M059J (cell line): ENCODE measurements at regions not wholly inside any gene's neighbourhood (a gene's known extent, or its start where the extent isn't known, plus 50 kb on each side); places are given as distances from the start of the nearest gene placed in this dataset.

Experiments used
- DNase-seq: peaks from one replicate; pipeline ENCODE4 v3.0.0-alpha.2; 2012; ENCODE audit warnings: low read depth

DNA sequence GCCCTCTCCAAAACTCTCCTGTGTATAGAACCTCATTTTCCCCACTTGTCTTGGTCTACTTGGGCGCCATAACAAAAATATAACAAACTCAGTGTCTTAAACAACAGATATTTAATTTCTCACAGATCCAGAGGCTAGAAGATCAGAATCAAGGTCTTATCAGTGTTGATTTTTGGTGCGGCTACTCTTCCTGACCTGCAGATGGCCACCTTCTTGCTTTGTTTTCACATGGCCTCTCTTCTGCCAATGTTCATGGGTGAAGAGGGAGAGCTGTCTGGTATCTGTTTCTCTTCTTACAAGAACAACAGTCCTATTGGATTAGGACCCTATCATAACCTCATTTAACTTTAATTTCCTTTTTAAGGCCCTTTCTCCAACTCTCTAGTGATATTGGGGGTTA, 177.3 kb downstream of the PABPC4L start:
- DNase-seq = peak; percentile 41

DNA sequence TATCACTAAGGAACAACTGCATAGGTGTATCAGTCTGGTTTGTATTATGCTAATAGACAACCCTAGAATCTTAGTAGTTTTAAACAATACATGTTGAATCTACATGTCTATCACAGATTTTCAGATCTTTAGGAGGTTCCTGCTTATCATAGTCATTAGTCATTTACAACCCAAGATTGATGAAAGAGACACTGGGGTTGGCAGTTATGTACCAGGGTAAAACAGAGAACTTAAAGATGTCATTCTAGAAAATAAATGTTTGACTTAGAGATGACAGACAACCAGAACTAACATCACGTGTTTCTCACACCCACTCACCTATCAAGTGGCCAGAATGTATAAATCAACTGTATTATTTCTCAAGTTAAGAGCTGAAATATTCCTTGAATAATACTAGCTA, 181.9 kb downstream of the PABPC4L start:
- DNase-seq = no peak

DNA sequence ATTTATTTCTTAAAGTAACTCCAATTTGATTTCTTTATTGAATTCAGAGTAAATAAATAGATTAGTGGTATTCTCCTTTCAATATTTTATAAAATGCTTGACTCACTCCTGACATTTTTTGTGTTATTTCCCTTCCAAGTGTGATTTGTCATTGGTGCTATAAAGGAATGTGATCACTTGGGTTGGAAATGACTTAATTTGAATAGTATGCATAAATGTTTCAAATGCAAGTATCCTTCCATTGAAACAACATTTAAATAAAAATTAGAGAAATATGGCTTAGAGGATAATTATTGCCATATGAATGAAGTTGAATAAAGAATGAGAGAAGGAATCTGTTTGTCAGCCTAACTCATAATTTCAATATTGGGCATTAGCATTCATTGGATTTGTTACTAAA, 182.7 kb downstream of the PABPC4L start:
- no peak for DNase-seq

DNA sequence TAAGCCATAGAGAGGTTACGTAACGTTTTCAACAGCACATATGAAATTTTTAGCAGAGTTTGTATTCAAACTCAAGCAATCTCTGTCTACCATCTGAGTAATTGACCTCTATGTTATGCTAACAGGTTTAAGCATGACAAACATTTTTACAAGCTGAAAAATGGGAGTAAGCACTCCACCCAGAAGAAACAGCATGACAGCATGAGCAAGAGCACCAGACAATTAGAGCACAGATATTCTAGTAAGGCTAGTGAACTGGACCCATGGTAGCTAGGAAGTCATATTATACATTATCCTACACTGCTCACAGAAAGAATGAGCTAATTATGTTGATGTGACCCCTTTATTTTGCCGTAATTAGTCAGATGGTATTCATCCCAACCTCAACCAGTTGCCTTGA, 200.5 kb downstream of the PABPC4L start:
- DNase-seq = peak; percentile 13

DNA sequence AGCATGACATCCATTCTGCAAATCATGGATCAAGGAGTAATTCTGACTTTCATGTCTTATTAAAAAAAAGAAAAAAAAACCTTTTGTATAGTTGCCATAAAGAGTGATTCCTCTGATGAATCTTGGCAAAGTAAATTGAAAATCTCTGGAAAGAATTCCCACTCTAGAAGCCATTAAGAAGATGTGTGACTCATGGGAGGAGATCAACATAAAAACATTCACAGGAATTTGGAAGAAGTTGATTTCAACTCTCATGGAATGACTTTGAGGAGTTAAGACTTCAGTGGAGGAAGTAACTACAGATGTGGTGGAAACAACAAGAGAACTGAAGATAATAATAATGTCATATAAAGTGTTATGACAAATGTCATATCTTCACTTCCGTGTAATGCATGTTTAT, 204.2 kb downstream of the PABPC4L start:
- peak; percentile 7 for DNase-seq

DNA sequence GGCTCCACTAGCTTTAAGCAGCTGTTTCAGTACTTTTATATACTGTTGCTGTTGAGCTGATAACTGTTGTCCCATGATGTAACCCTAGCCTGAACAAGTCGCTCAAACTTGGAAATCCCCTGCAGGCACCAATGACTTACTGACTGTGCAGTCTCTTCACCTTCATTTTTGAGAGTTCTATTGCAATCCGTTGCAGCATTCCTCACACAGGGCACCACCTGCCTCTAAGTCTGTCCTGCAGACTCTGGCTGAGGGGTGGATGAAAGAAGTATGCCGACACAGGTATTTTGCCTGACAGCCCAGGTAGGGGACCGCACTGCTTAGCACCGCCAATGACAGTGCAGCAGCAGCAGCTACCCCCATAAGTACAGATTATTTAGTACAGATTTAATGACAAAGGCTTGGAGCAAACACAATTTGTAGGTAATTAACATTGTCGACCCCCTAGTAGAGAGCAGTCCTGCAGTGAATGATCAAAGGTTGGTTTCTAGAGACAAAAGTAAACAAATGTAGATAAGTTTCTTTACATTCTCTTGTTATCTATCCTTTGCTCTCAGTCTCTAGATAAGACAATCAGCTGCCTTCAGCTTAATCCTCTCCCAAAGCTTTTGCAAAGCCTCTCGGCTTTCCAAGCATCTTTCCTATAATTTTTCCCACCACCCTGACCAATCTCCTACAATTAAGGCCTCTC, 205.0 kb downstream of the PABPC4L start:
- no peak for DNase-seq

DNA sequence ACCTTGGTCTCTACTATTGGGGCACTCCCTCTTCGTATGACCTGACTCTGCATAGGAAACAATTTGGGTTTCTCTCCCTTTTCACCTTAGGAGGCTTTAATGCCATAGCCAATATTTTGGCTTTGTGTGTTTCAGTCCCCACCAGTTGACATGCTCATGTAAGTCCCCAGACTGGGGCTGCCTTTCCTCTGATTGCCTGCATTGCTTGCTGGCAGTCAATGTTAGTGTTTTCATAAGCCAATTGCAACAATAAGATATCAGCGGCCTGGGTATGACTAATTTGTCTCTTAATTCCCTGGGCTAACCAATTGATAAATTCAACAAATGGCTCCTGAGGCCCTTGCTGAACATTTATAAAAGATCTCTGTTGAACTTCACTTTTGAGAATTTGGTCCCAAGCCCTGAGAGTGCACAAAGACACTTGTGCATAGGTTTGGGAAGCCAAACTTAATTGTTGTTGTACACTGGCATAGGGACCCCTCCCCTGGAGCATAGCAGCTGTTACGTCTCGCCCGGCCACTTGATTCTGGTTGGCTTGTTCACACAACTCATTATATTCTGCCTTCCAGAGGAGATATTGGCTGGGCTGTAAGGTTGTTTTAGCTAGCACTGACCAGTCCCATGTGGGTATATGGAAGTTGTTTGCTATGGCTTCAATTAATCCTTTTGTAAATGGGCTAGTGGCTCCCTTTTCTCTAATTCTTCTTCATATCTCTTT, 206.2 kb downstream of the PABPC4L start:
- no peak for DNase-seq

DNA sequence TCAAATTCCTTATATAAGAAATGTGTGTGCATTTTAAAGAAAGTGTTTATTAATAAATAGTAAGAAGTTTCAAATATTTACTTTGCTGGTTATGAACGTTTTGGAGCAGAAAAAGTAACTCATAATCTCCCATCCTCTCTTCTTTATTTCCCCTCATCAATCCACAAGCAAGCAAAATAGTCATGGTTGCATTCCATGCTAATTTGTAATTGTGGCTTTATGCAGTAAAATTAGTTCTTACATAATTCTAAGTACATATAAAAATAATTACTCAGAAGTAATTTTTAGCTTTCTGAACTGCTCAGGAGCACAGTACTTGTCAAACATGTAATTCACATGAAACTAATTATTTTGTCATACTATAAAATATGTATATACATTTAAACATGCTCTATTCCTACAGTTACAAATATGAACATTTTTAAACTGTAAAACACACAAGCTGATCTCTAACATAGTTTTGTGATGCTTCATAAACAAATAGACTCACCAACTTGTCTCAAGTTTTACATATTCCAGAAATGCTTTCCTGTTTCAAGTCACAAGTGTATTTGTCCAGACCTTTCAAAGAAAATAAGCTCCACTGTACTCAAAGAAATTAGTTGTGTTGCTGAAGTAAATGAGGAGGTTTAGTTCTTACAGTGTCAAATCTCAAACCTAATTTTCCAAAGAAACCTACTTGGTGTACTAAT, 218.9 kb downstream of the PABPC4L start:
- DNase-seq = peak; percentile 17

DNA sequence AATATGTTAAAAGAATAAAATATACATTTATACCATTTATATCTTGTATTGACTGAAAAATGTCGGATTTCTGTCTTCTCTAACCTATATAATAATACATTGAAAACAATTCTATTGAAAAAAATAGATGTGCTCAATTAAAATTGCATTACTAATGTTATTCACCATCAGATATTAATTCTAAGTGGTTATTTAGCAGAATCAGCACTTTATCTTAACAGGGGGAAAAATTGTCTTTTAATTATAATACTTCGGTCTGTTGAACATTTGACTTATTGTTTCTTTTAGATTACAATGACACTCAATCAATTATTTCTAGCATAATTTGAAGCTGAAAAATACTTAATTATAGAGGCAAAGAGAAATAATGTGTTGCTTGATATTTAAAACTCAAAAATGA, 220.3 kb downstream of the PABPC4L start:
- no peak for DNase-seq

DNA sequence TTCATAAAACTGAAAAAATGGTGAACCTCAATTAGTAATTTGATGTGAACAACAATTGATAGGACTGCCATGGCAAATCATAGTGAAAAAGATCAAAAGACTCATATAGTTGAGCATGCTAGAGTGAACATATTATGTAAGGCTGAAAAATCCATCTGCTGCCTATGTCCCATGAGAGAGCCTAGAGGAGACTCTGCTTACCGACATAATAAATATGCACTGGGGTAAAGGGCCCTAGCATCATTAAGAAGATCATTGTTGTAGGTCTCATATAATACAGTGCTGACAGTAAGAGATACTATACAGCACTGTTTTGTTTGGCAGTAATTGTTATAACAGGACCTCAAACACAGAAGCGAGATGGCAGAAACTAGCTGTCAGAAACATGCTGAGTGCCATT, 229.0 kb downstream of the PABPC4L start:
- no peak for DNase-seq

DNA sequence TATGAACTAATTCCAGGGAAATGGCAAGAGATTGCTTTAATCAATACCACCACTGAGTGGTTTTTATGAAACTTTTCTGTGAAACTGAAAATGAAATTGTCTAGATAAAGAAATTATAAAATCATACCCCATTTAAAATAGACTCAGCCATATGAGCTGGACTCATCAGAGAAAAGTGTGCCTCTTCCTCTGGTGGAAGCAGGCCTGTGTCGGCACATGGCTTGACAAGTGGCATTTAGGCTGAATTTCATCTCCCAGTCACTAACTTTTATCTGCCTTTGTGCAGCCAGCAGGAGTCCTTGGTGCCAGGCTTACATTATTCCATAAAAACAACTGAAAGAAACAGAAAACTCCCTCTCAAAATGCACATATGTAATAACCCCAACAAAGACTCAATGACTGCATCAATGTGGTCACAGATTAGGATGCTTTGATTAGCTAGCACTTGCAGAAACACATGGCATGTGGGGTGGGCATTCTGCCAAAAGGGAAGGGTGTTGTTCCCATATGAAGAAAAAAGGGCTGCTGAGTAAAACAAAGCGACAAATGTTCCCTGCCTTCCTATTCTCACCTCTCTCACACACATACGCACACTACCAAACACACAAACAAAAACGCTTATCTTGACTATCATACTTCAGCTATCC, 232.3 kb downstream of the PABPC4L start:
- DNase-seq = peak; percentile 19

DNA sequence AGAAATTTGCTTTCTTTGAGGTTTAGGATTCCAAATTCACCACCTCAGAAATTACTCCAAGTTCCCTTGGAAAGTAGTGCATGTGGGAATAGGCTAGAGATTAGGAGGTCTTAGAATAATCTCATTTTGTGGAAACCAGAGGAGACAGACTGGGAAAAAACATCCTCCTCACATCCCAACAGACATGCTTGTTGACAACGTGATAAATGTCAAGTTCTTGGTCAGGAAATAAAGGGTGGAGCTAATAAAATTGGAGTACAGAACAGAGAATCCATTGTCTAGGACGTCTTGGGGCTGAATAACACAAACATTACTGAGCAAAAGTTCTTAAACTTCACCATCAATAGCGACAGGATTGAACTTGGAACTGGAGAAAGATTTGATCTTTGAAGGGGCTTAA, 233.4 kb downstream of the PABPC4L start:
- DNase-seq = no peak

DNA sequence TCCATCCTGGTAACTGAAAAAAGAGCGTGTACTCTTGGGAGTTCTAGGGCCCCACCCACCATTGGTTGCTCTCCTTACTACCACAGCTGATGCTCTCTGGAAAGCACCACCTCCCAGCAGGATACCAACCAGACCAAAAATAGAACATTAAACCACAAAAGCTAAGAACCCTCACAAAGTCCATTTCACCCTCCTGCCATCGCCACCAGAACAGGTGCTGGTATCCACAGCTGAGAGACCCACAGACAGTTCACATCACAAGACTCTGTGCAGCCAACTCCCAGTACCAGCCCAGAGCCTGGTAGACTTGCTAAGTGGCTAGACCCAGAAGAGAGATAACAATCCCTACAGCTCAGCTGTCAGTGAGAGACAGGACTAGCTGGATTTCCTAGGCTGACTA, 240.6 kb downstream of the PABPC4L start:
- no peak for DNase-seq

DNA sequence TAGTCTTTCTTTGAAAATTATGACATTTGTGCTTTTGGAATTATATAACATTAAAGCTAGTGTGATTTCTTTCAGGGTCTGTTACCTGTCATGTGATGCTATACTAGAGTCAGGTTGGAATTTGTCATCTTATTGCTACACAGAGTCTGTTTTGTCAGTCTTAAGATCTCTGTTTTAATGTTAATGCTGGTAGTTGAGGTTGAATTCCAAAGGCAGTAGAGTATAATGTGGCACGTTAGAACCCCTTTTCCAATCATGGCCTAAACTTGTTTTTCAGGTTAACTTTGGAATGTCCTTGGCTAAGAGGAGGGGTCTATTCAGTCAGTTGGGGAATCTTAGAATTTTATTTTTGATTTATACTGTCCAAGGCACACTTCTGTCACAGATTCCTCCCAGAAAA, 258.5 kb downstream of the PABPC4L start:
- DNase-seq = no peak

DNA sequence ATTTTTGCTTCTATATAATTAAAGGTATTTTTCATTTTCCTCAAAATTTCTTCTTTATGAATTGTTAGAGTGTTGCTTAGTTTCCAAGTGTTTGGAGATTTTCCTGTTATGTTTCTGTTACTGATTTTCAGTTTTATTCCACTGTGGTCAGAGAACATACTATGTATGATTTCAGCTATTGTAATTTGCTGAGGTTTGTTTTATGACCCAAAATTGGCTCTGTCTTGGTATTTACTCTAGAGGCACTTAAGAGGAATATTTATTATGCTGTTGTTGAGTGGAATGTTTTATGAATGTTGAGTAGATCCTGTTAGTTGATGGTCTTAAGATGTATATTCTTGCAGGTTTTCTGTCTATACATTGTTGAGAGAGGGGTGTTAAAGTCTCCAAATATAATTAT, 263.5 kb downstream of the PABPC4L start:
- no peak for DNase-seq

DNA sequence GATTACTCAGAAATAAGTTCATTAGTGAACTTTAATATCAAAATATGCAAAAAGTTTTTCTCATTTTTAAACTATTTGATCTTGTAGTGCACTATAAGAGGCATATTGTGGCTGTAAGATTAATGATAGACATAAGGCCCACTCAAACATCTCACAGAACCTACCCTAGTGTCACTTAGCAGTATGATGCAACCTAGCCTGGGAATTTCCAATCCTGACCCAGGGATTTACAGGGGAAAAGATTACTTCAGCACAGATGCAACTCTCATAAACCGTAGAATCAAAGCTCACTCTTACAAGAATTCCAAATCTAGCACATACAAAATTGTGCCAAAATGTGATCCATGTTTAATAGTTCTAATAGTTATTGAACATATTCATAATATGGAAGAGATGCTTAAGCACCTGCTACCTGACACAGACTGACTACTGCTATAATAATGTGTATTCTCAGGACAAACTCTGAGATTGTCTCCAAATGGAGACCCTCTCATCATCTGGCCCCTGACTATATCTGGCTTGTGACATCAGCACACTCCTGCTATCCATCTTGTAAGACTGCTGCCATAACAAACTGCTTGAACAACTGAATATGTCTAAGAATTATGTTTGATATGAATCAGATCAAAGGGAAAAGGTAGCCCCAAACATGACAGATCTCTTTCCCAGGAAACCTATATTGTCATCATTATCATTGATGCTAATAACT, 271.9 kb downstream of the PABPC4L start:
- DNase-seq = no peak

DNA sequence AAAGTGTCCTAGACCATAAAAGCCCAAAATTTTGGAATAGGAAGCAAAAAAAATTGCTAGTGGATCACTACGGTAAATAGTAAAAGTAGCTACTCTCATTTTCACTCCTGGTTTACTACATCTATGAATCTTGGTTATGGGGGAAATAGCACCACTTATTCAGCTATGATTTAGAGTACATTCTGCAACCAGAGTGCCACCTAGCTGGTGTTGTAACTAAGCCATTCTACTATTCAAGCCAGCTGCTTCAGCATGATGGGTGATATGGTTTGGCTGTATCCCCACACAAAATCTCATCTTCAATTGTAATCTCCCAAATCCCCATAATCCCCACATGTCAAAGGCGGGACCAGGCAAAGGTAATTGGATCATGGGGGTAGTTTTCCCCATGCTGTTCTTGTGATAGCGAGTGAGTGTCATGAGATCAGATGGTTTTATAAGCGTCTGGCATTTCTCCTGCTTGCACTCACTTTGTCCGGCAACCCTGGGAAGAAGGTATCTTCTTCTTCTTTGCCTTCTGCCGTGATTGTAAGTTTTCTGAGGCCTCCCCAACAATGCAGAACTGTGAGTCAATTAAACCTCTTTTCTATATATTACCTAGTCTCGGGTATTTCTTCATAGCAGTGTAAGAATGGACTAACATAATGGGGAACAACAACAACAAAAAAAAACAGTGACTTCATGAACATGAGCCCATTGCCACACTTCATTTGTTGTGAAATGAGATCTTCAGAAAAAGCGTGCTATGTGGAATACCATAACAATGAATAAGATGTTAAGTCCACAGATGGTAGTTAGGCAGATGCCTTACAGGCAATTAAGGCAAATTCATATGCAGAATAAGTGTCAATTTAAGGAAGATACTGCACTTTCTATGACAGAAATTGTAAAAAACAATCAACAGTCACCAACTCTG, 280.1 kb downstream of the PABPC4L start:
- DNase-seq = peak; percentile 15

DNA sequence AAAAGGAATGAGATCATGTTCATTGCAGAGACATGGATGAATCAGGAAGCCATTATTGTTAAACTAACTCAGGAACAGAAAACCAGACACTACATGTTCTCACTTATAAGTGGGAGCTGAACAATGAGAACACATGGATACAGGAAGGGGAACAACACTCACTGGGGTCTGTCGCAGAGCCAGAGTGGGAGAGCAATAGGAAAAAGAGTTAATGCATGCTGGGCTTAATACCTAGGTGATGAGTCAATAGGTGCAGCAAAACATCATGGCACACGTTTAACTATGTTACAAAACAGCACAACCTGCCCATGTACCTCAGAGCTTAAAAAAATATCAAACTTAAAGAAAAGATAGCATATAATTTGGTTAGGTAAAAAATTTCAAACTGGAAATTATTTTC, 281.4 kb downstream of the PABPC4L start:
- no peak for DNase-seq

DNA sequence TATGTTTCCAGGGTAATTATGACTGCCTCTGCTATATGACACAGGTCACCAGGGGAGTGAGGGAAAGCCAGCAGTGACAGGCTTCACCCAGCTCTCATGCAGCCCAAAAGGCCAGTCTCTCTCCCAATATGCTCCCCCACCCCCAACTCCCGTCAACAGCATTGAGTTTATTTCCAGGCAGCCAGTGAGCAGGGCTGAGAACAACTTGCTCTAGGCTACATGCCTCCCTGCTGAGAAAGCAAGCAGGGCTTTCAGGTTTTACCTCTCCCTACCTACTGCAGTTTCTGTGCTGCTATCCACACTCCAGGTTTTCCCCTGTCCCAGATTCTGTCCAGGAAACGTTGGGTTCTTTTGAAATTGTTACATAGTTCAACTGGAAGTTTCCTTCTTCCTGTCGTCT, 291.4 kb downstream of the PABPC4L start:
- DNase-seq = no peak

DNA sequence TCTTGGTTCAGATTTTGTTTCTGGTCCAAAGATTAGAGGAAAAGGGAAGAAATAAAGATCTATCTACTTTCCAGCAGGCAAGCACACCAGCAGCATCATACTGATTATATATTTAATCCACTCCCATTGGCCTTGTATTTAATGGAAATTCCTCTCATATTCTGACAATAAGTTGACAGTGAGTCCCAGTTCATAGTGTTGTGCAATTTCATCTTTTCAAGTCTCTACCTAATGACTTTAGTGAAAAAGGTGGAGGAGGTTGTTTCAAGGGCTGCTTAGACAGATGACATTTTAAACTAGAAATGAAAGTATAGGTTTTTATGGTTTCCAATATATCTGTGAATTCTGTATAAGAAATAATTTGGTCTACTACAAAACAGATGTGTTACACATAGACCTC, 298.6 kb downstream of the PABPC4L start:
- DNase-seq = no peak

DNA sequence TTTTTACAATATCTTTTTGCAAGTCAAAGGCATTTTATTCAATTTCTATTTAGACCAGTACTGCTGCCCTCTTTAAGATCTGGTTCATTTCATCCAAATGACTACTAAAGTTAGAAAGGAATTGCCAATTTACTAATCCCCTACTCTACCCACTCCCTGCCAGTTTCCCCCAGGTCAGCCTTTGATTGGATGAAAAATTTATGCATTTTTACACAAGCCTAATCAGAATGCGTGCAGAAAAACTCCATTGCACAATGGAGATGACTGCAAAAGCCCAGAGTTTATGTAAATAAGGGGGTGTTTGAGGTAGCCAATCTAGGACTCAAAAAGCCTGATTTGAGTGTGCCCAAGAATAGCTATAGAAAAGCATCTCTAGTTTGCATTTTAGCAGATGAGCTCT, 310.6 kb downstream of the PABPC4L start:
- no peak for DNase-seq
